IMR-90 (cell line): ENCODE measurements at regions not wholly inside any gene's neighbourhood (a gene's known extent, or its start where the extent isn't known, plus 50 kb on each side); places are given as distances from the start of the nearest gene placed in this dataset.

Experiments
- ATAC-seq: fragments of 200-7000 bp; cut with Tn5 transposase; 2 replicates; pipeline ENCODE4 v1.9.1; 2020; ENCODE audit warnings: low read depth, mild to moderate bottlenecking, moderate library complexity
- BruUV-seq: library from RNA; stranded (reverse); fragments of 400-500 nt; replicated peaks from 2 replicates; lab custom pipeline; 2021; lab: Mats Ljungman, UMichigan
- CTCF ChIA-PET: fragments of 300-600 bp; formaldehyde crosslinking; extraction: SDS; loops from one replicate; lab custom pipeline; 2021; ENCODE audit warnings: antibody characterized with exemption; lab: Yijun Ruan, JAX
- POLR2A ChIA-PET: fragments of 300-600 bp; sonication (Branson Sonifier 250); formaldehyde crosslinking; loops from one replicate; lab custom pipeline; 2022; ENCODE audit warnings: antibody characterized with exemption; ENCODE audit not compliant: unreplicated experiment; lab: Charles Lee
- DNase-seq: peaks from one replicate; pipeline ENCODE4 v3.0.0; 2013
- H2AFZ ChIP-seq: replicated peaks from 2 replicates; pipeline ENCODE3; 2013; ENCODE audit warnings: low read length, mild to moderate bottlenecking; ENCODE audit not compliant: poor library complexity
- H2AK5ac ChIP-seq: 2 replicates; pipeline ENCODE4 v1.6.1; 2013; ENCODE audit warnings: low read depth, low read length, inconsistent platforms
- H2AK9ac ChIP-seq: replicated peaks from 2 replicates; pipeline ENCODE3; 2013; ENCODE audit warnings: mild to moderate bottlenecking, low read depth, low read length, moderate library complexity; ENCODE audit not compliant: poor library complexity
- H2BK120ac ChIP-seq: 2 replicates; pipeline ENCODE4 v1.6.1; 2013; ENCODE audit warnings: low read depth, low read length, inconsistent platforms
- H2BK15ac ChIP-seq: 3 replicates; pipeline ENCODE4 v1.6.1; 2013; ENCODE audit warnings: low read depth, low read length, inconsistent platforms
- H2BK20ac ChIP-seq: 2 replicates; pipeline ENCODE4 v1.6.1; 2013; ENCODE audit warnings: low read depth, mild to moderate bottlenecking, inconsistent platforms, low read length, moderate library complexity
- H2BK5ac ChIP-seq: 2 replicates; pipeline ENCODE4 v1.6.1; 2013; ENCODE audit warnings: mild to moderate bottlenecking, low read depth, low read length, inconsistent platforms; ENCODE audit not compliant: poor library complexity, severe bottlenecking
- H3K14ac ChIP-seq: replicated peaks from 2 replicates; pipeline ENCODE4 v1.6.1; 2013; ENCODE audit warnings: low read depth, low read length, inconsistent platforms
- H3K18ac ChIP-seq: 2 replicates; pipeline ENCODE4 v1.6.1; 2013; ENCODE audit warnings: low read depth, low read length, control low read depth
- H3K23ac ChIP-seq: 2 replicates; pipeline ENCODE4 v1.6.1; 2013; ENCODE audit warnings: low read depth, low read length, inconsistent platforms
- H3K27ac ChIP-seq: 2 replicates; pipeline ENCODE4 v1.5.1; 2013; ENCODE audit warnings: mild to moderate bottlenecking, control low read depth, low read length; ENCODE audit not compliant: insufficient read depth
- H3K27me3 ChIP-seq: 2 replicates; pipeline ENCODE4 v1.6.1; 2013; ENCODE audit warnings: low read length; ENCODE audit not compliant: control insufficient read depth, insufficient read depth
- H3K36me3 ChIP-seq: 2 replicates; pipeline ENCODE4 v1.6.1; 2013; ENCODE audit warnings: low read length, mixed read lengths; ENCODE audit not compliant: control insufficient read depth, insufficient read depth
- H3K4ac ChIP-seq: 2 replicates; pipeline ENCODE4 v1.6.1; 2013; ENCODE audit warnings: low read depth, low read length, inconsistent platforms
- H3K4me1 ChIP-seq: 2 replicates; pipeline ENCODE4 v1.6.1; 2013; ENCODE audit warnings: low read length, mixed read lengths; ENCODE audit not compliant: control insufficient read depth, insufficient read depth
- H3K4me2 ChIP-seq: 2 replicates; pipeline ENCODE4 v1.6.1; 2013; ENCODE audit warnings: low read depth, mild to moderate bottlenecking, control low read depth, low read length, moderate library complexity
- H3K4me3 ChIP-seq: 2 replicates; pipeline ENCODE4 v1.5.1; 2013; ENCODE audit warnings: low read depth, mild to moderate bottlenecking, control low read depth, low read length, moderate library complexity; ENCODE audit not compliant: insufficient read depth
- H3K56ac ChIP-seq: 2 replicates; pipeline ENCODE4 v1.6.1; 2013; ENCODE audit warnings: low read length, inconsistent platforms; ENCODE audit not compliant: insufficient read depth; ENCODE audit errors: extremely low read depth
- H3K79me1 ChIP-seq, 2 experiments: 2 replicates each; pipeline ENCODE4 v1.6.1; 2013; ENCODE audit warnings: low read length in 2 of 2, inconsistent platforms in 1 of 2, low read depth in 1 of 2
- H3K9ac ChIP-seq: 2 replicates; pipeline ENCODE4 v1.6.1; 2013; ENCODE audit warnings: low read depth, low read length, control low read depth
- H3K9me1 ChIP-seq: 2 replicates; pipeline ENCODE4 v1.6.1; 2013; ENCODE audit warnings: low read length, inconsistent platforms; ENCODE audit not compliant: insufficient read depth
- H3K9me3 ChIP-seq: 2 replicates; pipeline ENCODE4 v1.6.1; 2013; ENCODE audit warnings: low read length; ENCODE audit not compliant: control insufficient read depth, insufficient read depth
- H4K20me1 ChIP-seq: 2 replicates; pipeline ENCODE4 v1.6.1; 2013; ENCODE audit warnings: low read length, inconsistent platforms; ENCODE audit not compliant: insufficient read depth
- H4K5ac ChIP-seq: 2 replicates; pipeline ENCODE4 v1.6.1; 2013; ENCODE audit warnings: mild to moderate bottlenecking, low read depth, low read length, control low read depth
- H4K8ac ChIP-seq, 2 experiments: 2 replicates each; pipeline ENCODE4 v1.6.1; 2013; ENCODE audit warnings: low read depth in 2 of 2, low read length in 2 of 2, control low read depth in 1 of 2, inconsistent platforms in 1 of 2
- H4K91ac ChIP-seq: 2 replicates; pipeline ENCODE4 v1.6.1; 2013; ENCODE audit warnings: low read depth, low read length, inconsistent platforms; ENCODE audit not compliant: insufficient read depth
- BHLHE40 ChIP-seq: fragments of 150-350 bp; IDR thresholded peaks from 2 replicates; pipeline ENCODE4 v1.6.1; 2016; ENCODE audit warnings: mild to moderate bottlenecking, low read depth, low read length
- CTCF ChIP-seq: conservative IDR thresholded peaks from 2 replicates; pipeline ENCODE4 v1.5.1; 2012; ENCODE audit warnings: mild to moderate bottlenecking, low read depth, low read length, improper control_type of control experiment
- FOS ChIP-seq: fragments of 150-350 bp; IDR thresholded peaks from 2 replicates; pipeline ENCODE4 v1.6.1; 2016; ENCODE audit warnings: low read depth, low read length
- MAZ ChIP-seq: IDR thresholded peaks from 2 replicates; pipeline ENCODE4 v1.6.1; 2012; ENCODE audit warnings: low read depth, mild to moderate bottlenecking, low read length, improper control_type of control experiment, moderate library complexity, borderline replicate concordance
- MXI1 ChIP-seq: IDR thresholded peaks from 2 replicates; pipeline ENCODE4 v1.6.1; 2012; ENCODE audit warnings: low read depth, mild to moderate bottlenecking, low read length, moderate library complexity, borderline replicate concordance
- RAD21 ChIP-seq: IDR thresholded peaks from 2 replicates; pipeline ENCODE4 v1.6.1; 2012; ENCODE audit warnings: low read length, improper control_type of control experiment
- RCOR1 ChIP-seq: IDR thresholded peaks from 2 replicates; pipeline ENCODE4 v1.6.1; 2012; ENCODE audit warnings: mild to moderate bottlenecking, low read length, improper control_type of control experiment; ENCODE audit not compliant: insufficient replicate concordance
- RFX5 ChIP-seq: IDR thresholded peaks from 2 replicates; pipeline ENCODE4 v1.8.0; 2012; ENCODE audit warnings: low read depth, mild to moderate bottlenecking, low read length, moderate library complexity
- SMC3 ChIP-seq: fragments of 150-350 bp; IDR thresholded peaks from 2 replicates; pipeline ENCODE4 v1.6.1; 2016; ENCODE audit warnings: low read depth, mild to moderate bottlenecking, antibody characterized with exemption, low read length, moderate library complexity
- USF2 ChIP-seq: fragments of 150-350 bp; IDR thresholded peaks from 2 replicates; pipeline ENCODE4 v1.6.1; 2017; ENCODE audit warnings: mild to moderate bottlenecking, antibody characterized with exemption, low read length, low read depth
- WGBS, 2 experiments: methylation state at CpG; one replicate each; pipeline versions ENCODE4 v1.1.5 to v1.1.7; 2013; ENCODE audit warnings: missing lambda C conversion rate in 2 of 2; ENCODE audit not compliant: insufficient read length in 1 of 2; ENCODE audit errors: extremely low coverage in 2 of 2; 5-methylcytosine and 5-hydroxymethylcytosine counted together
- dilution Hi-C: fragments of 300-500 bp; cut with HindIII; formaldehyde crosslinking; loops from one replicate; pipeline ENCODE4 v1.14.3; 2018; ENCODE audit warnings: low sequenced_read_pairs; ENCODE audit not compliant: unreplicated experiment
- in situ Hi-C: fragments of 300-500 bp; cut with MboI; formaldehyde crosslinking; loops from 3 replicates; pipeline ENCODE4 v1.14.3; 2019; ENCODE audit warnings: low sequenced_read_pairs, inconsistent platforms, mixed read lengths
- intact Hi-C: fragments of 100-400 bp; cut with micrococcal nuclease; formaldehyde crosslinking; loops from 2 replicates; pipeline ENCODE4 v1.10.0; 2022

- Histone ChIP-seq H4K91ac (no peak overlapping the region), H3K9ac (no peak overlapping the region), H4K8ac (no peak overlapping the region), H2BK15ac (no peak overlapping the region), H2AK9ac (no peak overlapping the region), H3K9me3 (no peaks in the 10 kb centered on the region), H3K27me3 (no peaks in the 10 kb centered on the region), H2BK5ac (no peak overlapping the region), H3K18ac (no peak overlapping the region), H3K4me1 (no peaks in the 10 kb centered on the region), H3K56ac (no peak overlapping the region), H3K23ac (no peak overlapping the region), H3K4ac (no peak overlapping the region), H2AFZ (no peak overlapping the region), H3K4me3 (no peak overlapping the region), H4K20me1 (no peaks in the 10 kb centered on the region), H3K14ac (no peak overlapping the region), H2AK5ac (no peak overlapping the region), H3K79me1 (no peaks in the 10 kb centered on the region), H3K27ac (no peak overlapping the region), H3K4me2 (no peak overlapping the region), H4K5ac (no peak overlapping the region), H2BK120ac (no peak overlapping the region), H3K36me3 (no peaks in the 10 kb centered on the region), H2BK20ac (no peak overlapping the region), H3K9me1 (no peaks in the 10 kb centered on the region)
- ATAC-seq (no peak), DNase-seq (no peak)
- 0% methylated on average over 1 of the region's 1 CpG; no CpG with 5 or more reads in 1 of the 2 experiments for WGBS, 2 experiments
- in situ Hi-C loops (no loop called here), intact Hi-C loops (no loop called here), dilution Hi-C loops (no loop called here)
- CTCF ChIA-PET = no interaction called here
- TF ChIP-seq MAZ (no peak), MXI1 (no peak), FOS (no peak), RFX5 (no peak), BHLHE40 (no peak), RCOR1 (no peak), CTCF (no peak), SMC3 (no peak), USF2 (no peak), RAD21 (no peak)
- POLR2A ChIA-PET = no interaction called here
- BruUV-seq = no TSS peak
Measured at GRCh38 chr4:81852031-81852715, 380.5 kb upstream of the RASGEF1B start.
